ENCODE measurements at regions not wholly inside any gene's neighbourhood (a gene's known extent, or its start where the extent isn't known, plus 50 kb on each side); places are given as distances from the start of the nearest gene placed in this dataset.
A peak's percentile ranks its signal among the peaks of the same experiment; 100 is the strongest.

GRCh38 chr10:31605861-31606525, 287.0 kb downstream of the ZEB1 start:
- no peak for DNase-seq (ENCODE audit: low read depth)

- no peak for DNase-seq (ENCODE audit: low read depth)
These were observed 286.4 kb downstream of the ZEB1 start for GRCh38 chr10:31605426-31605825.

DNA sequence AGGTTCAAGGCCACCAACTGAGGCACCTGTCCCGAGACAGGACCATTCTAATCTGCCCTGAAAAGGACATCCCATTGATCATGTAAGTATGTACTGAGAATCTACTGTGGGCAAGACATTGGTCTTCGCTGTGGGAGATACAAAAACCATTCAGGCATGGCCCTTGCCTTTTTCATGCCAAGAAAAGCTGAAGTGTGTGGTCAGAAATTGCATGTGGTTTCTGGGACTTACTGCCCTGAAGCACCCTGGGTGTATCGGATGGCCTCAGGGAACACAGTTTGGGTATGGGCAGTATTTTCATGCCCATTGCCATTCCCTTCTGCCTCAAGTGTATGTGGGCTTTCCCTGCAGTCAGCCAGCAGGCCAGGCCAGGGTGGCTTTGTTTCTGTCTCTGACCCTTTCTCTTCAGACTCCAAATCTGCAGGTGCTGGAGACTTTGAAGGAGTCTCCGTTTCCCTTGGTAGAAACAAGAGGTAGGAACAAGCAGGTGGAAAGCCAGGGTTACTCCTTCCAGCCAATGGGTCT, 285.7 kb downstream of the ZEB1 start:
- DNase-seq (ENCODE audit: low read depth) = no peak

DNA sequence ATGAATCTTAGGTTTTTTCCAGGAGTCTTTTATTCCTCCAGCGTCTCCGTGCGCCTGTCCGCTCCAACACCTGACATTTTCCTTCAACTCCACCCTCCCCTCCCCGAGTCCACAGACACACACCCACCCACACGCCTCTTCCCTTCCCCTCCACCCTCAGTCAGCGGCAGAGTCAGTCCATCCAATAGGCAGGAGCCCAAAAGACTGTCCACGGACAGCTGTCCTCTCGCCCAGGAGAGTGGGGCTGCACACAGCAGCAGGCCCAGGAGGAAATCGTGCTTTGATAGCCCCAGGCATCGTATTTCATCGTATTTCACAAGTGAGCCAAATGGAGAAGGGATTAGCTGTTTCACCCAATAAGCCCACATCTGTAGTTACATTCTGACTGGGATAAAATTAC, 285.1 kb downstream of the ZEB1 start:
- DNase-seq (ENCODE audit: low read depth) = no peak

GRCh38 chr10:31603235-31604087, 284.4 kb downstream of the ZEB1 start:
- peak; percentile 87 for DNase-seq (ENCODE audit: low read depth)

GRCh38 chr10:31602541-31603234, 283.7 kb downstream of the ZEB1 start:
- peak; percentile 81 for DNase-seq (ENCODE audit: low read depth)

DNA sequence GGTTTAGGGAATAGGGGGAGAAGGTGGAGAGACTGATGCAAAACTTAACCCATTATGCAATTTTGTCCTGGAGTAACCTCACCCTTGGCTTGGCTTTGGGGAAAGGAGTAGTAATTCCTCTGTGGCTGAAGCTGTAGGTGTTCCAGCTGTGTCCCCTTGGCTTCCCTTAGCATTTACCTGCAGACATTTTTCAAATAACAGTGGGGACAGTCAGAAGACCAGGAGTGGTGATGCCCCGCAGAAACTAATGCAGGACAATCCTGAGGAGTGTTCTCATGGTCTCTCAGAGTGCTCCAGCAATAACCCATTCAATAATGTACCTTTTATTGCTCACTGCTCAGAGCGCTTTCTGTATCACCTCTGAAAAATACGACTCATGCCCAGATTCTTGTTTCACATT, 282.1 kb downstream of the ZEB1 start:
- no peak for DNase-seq (ENCODE audit: low read depth)

GRCh38 chr10:31599626-31600504, 280.8 kb downstream of the ZEB1 start:
- no peak for DNase-seq (ENCODE audit: low read depth)

DNA sequence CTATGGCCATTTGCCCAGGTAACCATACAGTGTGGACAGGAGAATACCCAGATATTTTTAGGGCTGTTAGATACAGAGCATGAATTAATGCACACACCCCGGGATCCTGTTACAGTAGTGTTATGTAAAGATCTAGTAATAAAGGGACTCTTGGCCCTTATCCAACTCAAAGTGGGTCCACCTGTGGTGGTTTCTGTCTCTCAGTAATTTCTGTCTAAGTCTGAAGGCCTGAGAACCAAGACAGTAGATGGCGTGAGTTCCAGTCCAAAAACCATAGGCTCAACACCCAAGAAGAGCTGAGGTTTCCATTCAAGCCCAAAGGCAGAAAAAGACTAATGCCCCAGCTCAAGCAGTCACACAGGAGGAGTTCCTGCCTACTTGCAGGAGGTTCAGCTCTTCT, 277.7 kb downstream of the ZEB1 start:
- no peak for DNase-seq (ENCODE audit: low read depth)

GRCh38 chr10:31595992-31596391, 277.0 kb downstream of the ZEB1 start:
- DNase-seq (ENCODE audit: low read depth) = no peak

GRCh38 chr10:31594347-31594873, 275.4 kb downstream of the ZEB1 start:
- DNase-seq (ENCODE audit: low read depth) = no peak

DNA sequence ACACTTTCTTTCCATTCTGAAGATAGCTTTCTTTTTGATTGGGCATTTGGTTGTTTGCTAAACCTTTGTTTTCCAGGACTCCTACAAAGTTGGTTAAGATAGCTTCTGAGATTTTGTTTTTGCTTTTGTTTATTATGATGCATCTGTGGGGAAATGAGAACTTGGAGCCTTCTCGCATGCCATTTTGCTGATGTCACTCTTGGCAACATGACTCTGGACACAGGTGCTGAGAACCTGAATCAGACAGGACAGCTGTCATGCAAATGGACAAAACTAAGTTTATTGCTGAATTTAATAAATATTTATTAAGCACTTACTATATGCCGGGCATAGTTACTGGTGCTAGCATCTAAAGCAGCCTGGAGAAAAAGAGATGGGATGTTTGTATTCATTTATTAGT, 274.1 kb downstream of the ZEB1 start:
- DNase-seq (ENCODE audit: low read depth) = no peak

- no peak for DNase-seq (ENCODE audit: low read depth)
These were observed 272.6 kb downstream of the ZEB1 start for GRCh38 chr10:31591569-31591968.

DNA sequence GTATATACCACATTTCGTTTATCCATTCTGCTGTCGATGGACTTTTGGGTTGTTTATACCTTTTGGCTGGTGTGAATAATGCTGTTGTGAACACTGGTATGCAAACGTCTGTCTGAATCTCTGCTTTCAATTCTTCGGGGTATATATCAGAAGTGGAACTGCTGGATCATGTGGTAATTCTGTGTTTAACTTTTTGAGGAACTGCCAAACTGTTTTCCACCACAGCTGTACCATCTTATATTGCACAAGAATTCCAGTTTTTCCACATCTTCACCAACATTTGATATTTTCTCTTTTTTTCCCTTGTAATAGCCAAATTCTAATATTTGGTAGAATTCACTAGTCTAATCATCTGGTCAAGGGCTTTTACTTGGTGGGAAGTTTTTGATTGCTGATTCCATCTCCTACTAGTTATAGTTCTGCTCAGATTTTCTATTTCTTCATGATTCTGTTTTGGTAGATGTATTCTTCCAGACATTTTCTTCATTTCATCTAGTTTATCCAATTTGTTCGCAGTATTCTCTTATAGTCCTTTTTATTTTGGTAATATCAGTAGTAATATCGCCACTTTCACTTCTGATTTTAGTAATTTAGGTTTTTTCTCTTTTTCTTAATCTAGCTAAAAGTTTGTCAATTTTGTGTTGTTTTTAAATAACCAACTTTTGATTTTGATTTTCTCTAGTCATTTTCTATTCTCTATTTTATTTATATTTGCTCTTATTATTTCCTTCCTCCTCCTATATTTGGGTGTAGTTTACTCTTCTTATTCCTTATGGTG, 271.2 kb downstream of the ZEB1 start:
- DNase-seq (ENCODE audit: low read depth) = no peak

GRCh38 chr10:31587691-31588090, 268.7 kb downstream of the ZEB1 start:
- DNase-seq (ENCODE audit: low read depth) = no peak

DNA sequence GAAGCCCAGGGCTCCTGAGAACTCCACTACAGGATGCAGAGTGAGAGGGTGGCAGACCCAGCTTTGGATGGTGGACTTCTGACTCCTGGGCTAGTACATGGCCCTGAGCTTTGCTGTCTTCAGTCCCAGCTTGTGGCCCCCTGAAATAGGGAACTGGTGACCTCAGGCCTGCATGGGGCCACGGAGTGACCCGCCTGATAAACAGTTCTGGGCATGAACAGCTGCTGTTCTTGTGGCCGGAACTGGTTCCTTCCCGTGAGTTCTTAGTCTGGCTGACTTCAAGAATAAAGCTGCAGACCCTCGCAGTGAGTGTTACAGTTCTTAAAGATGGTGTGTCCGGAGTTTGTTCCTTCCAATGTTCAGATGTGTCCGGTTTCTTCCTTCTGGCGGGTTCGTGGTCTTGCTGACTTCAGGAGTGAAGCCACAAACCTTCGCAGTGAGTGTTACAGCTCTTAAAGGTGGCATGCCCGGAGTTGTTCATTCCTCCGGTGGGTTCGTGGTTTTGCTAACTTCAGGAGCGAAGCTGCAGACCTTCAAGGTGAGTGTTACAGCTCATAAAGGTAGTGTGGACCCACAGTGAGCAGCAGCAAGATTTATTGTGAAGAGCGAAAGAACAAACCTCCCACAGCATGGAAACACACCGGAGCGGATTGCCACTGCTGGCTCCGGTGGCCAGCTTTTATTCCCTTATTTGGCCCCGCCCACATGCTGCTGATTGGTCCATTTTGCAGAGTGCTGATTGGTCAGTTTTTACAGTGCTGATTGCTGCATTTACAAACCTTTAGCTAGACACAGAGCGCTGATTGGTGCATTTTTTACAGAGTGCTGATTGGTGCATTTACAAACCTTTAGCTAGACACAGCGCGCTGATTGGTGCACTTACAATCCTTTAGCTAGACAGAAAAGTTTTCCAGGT, 268.0 kb downstream of the ZEB1 start:
- no peak for DNase-seq (ENCODE audit: low read depth)

DNA sequence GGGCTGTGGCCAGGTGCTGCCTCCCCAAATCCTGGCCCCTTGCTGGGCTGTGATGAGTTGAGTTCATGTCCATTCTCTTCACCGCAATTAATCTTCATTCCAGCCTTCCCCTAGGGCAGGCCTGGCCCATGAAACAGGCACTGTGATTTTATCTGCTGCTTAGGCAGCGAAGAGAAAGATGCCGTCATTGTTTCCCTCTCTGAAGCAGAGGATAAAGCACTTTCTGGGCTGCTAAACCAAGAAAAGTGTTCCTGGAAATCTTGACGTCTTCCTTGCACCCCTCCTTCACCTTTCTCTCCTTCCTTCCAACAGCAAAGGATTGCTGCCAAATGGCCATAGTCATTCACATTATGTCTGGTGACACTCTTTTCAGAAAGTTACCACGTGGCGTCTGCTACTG, 265.9 kb downstream of the ZEB1 start:
- no peak for DNase-seq (ENCODE audit: low read depth)

- no peak for DNase-seq (ENCODE audit: low read depth)
These were observed 265.1 kb downstream of the ZEB1 start for GRCh38 chr10:31584098-31584631.

DNA sequence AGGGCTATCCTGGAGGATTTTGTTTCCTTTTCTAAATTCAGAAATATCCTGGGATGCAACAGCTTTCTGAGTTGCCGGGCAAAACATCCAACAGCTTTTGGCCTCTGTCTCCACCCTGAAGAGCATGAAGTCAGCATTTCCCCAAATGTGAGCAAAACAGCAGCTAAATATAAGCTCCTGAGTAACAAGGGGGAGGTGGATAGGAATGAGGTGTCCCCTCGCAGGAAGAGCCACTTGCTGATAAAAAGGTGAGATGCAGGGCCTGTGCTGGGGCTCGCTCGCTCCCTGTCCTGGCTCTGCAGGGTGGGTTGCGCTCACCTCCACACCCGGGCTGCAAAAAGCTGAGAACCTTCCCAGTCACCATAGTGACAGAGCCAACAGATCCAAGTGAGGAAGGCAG, 264.3 kb downstream of the ZEB1 start:
- DNase-seq (ENCODE audit: low read depth) = no peak
